ENCODE measurements at regions not wholly inside any gene's neighbourhood (a gene's known extent, or its start where the extent isn't known, plus 50 kb on each side); places are given as distances from the start of the nearest gene placed in this dataset.

DNA sequence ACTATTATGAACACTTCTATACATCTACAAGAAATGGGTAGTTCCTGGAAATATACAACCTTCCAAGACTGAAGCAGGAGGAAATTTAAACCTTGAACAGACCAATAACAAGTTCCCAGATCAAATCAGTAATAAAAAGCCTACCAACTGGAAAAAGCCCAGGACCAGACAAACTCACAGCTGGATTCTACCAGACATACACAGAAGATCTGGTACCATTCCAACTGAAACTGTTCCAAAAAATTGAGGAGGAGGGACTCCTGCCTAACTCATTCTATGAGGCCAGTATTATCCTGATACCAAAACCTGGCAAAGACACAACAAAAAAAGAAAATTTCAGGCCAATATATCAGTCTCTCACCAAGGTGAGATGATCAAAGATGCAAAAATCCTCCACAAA lies 189.4 kb downstream of the RPS29 start:
- no peak for TF ChIP-seq ZFX (IDR thresholded peaks at IDR 0.05)
- TF ChIP-seq, protein P1, sequence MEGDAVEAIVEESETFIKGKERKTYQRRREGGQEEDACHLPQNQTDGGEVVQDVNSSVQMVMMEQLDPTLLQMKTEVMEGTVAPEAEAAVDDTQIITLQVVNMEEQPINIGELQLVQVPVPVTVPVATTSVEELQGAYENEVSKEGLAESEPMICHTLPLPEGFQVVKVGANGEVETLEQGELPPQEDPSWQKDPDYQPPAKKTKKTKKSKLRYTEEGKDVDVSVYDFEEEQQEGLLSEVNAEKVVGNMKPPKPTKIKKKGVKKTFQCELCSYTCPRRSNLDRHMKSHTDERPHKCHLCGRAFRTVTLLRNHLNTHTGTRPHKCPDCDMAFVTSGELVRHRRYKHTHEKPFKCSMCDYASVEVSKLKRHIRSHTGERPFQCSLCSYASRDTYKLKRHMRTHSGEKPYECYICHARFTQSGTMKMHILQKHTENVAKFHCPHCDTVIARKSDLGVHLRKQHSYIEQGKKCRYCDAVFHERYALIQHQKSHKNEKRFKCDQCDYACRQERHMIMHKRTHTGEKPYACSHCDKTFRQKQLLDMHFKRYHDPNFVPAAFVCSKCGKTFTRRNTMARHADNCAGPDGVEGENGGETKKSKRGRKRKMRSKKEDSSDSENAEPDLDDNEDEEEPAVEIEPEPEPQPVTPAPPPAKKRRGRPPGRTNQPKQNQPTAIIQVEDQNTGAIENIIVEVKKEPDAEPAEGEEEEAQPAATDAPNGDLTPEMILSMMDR (conservative IDR thresholded peaks at IDR 0.05) = no peak

DNA sequence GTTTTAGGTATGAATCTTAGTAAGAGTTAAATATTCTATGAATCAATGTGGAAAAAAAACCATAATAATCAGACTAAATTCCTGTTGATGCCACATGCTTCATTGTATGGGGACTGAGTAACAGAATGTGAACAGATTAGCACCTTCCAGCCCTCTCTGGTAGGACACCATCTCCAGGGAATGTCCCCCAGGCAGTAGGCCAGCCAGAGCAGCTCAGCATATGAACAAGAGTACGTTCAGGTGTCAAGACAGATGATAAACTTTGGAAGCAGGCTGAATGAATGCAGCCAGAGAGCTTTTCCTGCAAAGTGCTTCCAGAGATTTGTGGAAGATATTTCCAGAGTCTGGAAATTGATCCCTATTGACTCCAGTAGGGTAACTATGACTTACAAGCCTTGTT lies 204.4 kb downstream of the RPS29 start:
- TF ChIP-seq, protein P1 (conservative IDR thresholded peaks at IDR 0.05) = no peak
- no peak for TF ChIP-seq ZFX (IDR thresholded peaks at IDR 0.05)

More for the DNA sequence above, 189.4 kb downstream of the RPS29 start:
- H3K27ac ChIP-seq = no peak overlapping the region

DNA sequence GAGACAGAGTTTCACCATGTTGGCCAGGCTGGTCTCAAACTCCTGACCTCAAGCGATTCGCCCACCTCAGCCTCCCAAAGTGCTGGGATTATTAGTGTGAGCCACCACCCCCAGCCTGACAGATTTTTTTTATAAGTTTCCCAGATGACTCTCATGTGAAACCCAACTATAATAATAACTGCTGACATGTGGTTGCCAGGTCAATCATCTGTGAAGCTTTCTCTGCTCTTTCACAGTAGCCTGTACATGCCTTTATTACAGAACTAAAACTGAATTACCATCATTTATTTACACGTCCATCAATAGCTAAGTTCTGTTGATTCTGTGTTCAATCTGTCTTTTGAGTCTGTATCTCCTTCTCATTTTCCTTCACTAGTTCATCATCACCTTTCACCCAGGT lies 218.5 kb downstream of the RPS29 start:
- TF ChIP-seq ZFX (IDR thresholded peaks at IDR 0.05) = no peak
- TF ChIP-seq, protein P1 (conservative IDR thresholded peaks at IDR 0.05) = no peak
- H3K27ac ChIP-seq = no peak overlapping the region

More for the DNA sequence above, 204.4 kb downstream of the RPS29 start:
- H3K27ac ChIP-seq = no peak overlapping the region

DNA sequence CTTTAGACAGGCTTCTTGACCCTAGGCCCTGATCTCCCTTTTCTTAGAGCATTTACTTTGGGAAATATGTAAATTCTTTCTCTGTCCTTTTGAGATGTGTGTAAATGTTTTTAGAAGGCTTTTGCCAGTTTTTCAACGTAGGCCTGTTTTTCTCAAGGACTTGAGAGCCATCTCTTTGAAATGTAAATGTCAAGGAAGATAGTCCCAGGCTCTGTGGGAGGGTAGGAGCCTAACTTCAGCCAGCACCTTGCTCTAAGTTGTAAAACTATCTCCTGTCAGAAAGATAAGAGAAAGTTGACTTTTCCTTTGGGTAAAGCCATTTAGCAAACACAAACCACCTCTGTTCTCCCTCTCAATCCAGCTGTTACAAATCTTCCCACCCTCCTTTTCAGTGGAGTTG lies 219.8 kb downstream of the RPS29 start:
- no peak for TF ChIP-seq ZFX (IDR thresholded peaks at IDR 0.05)
- TF ChIP-seq, protein P1 (conservative IDR thresholded peaks at IDR 0.05) = no peak
- H3K27ac ChIP-seq = no peak overlapping the region

DNA sequence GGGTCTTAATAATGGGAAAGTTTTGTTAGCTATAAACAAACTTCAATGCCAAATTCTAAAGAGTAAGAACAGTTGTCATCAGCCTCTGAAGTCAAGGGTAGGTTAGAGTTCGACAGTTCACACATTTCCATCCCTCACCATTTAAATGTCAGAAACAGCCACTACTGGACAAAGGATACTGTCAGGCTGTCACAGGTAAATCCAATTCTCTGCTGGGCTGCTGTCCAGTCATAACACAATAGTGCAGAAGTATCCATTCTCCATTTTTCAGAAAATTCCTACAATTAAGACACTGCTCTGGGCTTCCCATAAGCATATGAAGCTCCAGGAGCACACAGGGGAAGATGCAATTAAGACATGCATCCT lies 221.4 kb downstream of the RPS29 start:
- TF ChIP-seq, protein P1 (conservative IDR thresholded peaks at IDR 0.05) = no peak
- no peak for TF ChIP-seq ZFX (IDR thresholded peaks at IDR 0.05)
- no peak overlapping the region for H3K27ac ChIP-seq

DNA sequence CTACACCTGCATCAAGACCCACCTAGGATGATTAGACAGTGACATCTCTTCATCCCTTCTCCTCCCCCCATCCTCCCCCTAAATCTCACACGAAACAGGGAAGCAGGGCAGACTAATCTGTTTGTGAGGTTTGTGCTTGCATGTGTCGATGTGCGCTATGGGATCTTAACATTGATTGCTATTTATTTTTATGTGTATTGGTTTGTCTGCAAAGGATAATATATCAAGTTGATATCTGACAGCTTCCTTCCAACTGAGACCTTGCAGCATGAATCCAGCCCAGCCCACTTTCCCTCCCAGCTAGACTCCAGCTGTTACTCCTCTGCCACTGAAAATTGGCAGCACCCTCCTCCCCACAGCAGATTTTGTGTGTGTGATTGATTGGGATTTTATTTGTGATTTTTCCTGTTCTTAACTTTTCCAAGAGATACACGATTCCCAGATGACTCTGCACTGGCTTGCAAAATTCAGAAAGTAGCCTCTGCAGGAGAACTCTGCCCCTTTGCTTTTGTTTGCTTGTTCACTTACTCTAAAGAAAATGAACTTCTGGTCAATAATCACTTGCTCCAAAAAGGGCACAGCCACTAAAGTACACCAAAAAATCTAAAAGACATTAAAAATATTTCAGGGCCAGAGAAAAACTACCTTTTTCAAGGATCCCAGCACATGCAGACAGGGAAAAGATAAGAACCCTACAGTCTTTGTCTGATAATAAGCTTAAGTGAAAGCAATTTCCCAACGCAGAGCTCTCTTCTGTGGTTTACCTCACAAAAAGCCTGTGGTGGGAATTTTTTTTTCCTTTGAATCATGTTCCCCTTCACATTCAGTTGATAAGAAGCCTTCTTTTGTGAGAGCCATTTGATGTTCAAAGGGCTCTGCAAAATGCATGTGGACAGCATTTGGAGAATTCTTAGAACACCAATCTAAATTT lies 222.1 kb downstream of the RPS29 start:
- TF ChIP-seq, protein P1 (conservative IDR thresholded peaks at IDR 0.05) = no peak
- TF ChIP-seq ZFX (IDR thresholded peaks at IDR 0.05) = no peak

DNA sequence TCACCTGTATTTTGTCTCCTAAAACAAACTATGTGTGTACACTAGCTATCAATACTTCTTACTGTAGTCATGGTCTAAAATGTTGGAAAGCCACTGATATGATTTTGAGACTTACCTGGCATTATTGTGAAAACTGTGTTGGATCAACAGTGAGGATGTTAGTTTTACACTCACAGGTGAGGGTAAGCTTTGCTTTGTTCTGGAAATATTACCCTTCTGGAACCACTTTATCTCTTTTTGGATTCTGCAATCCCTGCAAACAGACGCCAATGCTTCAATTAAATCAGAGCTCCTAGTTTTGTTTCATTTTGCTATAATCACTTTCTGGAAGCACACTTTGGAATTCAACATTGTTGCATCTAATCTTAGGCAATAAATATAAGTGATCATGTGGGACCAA lies 223.3 kb downstream of the RPS29 start:
- H3K27ac ChIP-seq = no peak overlapping the region
- TF ChIP-seq ZFX (IDR thresholded peaks at IDR 0.05) = no peak
- TF ChIP-seq, protein P1 (conservative IDR thresholded peaks at IDR 0.05) = no peak

More for the DNA sequence above, 222.1 kb downstream of the RPS29 start:
- no peak overlapping the region for H3K27ac ChIP-seq

All from C4-2B (cell line).